Kidney glomerular epithelial cell (primary cell): ENCODE measurements at regions not wholly inside any gene's neighbourhood (a gene's known extent, or its start where the extent isn't known, plus 50 kb on each side); places are given as distances from the start of the nearest gene placed in this dataset.
"Not testable (repeated sequence)": the region's sequence is repeated elsewhere in the genome, so short reads cannot be mapped to it uniquely, and the experiment has no call there.

Experiments used
- DNase-seq: peaks from one replicate; lab custom pipeline; 2025; lab: John Stamatoyannopoulos, UW

- DNase-seq: not testable (repeated sequence)
These were observed 717.1 kb downstream of the COL12A1 start for GRCh38 chr6:74488726-74489125.

- no peak for DNase-seq
These were observed 723.7 kb downstream of the COL12A1 start for GRCh38 chr6:74482180-74482579.

- no peak for DNase-seq
These were observed 725.3 kb downstream of the COL12A1 start for GRCh38 chr6:74480561-74480960.

GRCh38 chr6:74479960-74480359 lies 725.9 kb downstream of the COL12A1 start:
- no peak for DNase-seq

GRCh38 chr6:74479420-74479819 lies 726.4 kb downstream of the COL12A1 start:
- DNase-seq: no peak

GRCh38 chr6:74474046-74474445 lies 731.8 kb downstream of the COL12A1 start:
- not testable (repeated sequence) for DNase-seq

GRCh38 chr6:74468552-74468951 lies 737.3 kb downstream of the COL12A1 start:
- DNase-seq: not testable (repeated sequence)

- DNase-seq: no peak
These were observed 738.2 kb downstream of the COL12A1 start for GRCh38 chr6:74467533-74468215.

GRCh38 chr6:74466572-74466971 lies 739.3 kb downstream of the COL12A1 start:
- DNase-seq: no peak

- no peak for DNase-seq
These were observed 746.6 kb downstream of the COL12A1 start for GRCh38 chr6:74459260-74459659.

GRCh38 chr6:74458536-74458935 lies 747.3 kb downstream of the COL12A1 start:
- no peak for DNase-seq

- no peak for DNase-seq
These were observed 750.1 kb downstream of the COL12A1 start for GRCh38 chr6:74455786-74456185.

- no peak for DNase-seq
These were observed 753.9 kb downstream of the COL12A1 start for GRCh38 chr6:74451953-74452352.

- no peak for DNase-seq
These were observed 752.8 kb downstream of the CD109 start for GRCh38 chr6:74448850-74449249.

GRCh38 chr6:74447013-74447412 lies 751.0 kb downstream of the CD109 start:
- peak; percentile 11 for DNase-seq

GRCh38 chr6:74439123-74439811 lies 743.3 kb downstream of the CD109 start:
- no peak for DNase-seq

- DNase-seq: not testable (repeated sequence)
These were observed 742.4 kb downstream of the CD109 start for GRCh38 chr6:74438395-74438794.

GRCh38 chr6:74434171-74434570 lies 738.2 kb downstream of the CD109 start:
- no peak for DNase-seq

- no peak for DNase-seq
These were observed 736.0 kb downstream of the CD109 start for GRCh38 chr6:74431873-74432580.

GRCh38 chr6:74420221-74420620 lies 724.2 kb downstream of the CD109 start:
- DNase-seq: no peak

- DNase-seq: no peak
These were observed 719.1 kb downstream of the CD109 start for GRCh38 chr6:74415056-74415455.

- DNase-seq: no peak
These were observed 714.6 kb downstream of the CD109 start for GRCh38 chr6:74410630-74411029.

GRCh38 chr6:74409447-74409846 lies 713.4 kb downstream of the CD109 start:
- DNase-seq: peak; percentile 63
